ENCODE measurements at regions not wholly inside any gene's neighbourhood (a gene's known extent, or its start where the extent isn't known, plus 50 kb on each side); places are given as distances from the start of the nearest gene placed in this dataset.

GRCh38 chr14:39614297-39614923 is 182.2 kb upstream of the FBXO33 start:
- Histone ChIP-seq H4K20me1 (ENCODE audit: insufficient read depth) (no peaks in the 10 kb centered on the region), H3K9ac (no peak overlapping the region), H3K27me3 (ENCODE audit: insufficient read depth) (no peaks in the 10 kb centered on the region), H3K79me2 (ENCODE audit: insufficient read depth) (no peaks in the 10 kb centered on the region), H3K9me2 (no peaks in the 10 kb centered on the region), H3K4me3 (ENCODE audit: low read depth in 2 of 2, low read length in 1 of 2) (no peak overlapping the region), H3F3A (replicated peaks; ENCODE audit: insufficient read depth) (no peaks in the 10 kb centered on the region), H3K27ac (ENCODE audit: low read depth in 2 of 2, low read length in 1 of 2) (no peak overlapping the region), H2AFZ (ENCODE audit: low read depth) (no peak overlapping the region), H3K4me2 (no peak overlapping the region), H3K9me3 (no peaks in the 10 kb centered on the region), H3K36me3 (replicated peaks in 1 of 2; ENCODE audit: control insufficient read depth in 1 of 2, insufficient read depth in 2 of 2, low read length in 1 of 2) (no peaks in the 10 kb centered on the region), H3K4me1 (ENCODE audit: control insufficient read depth in 1 of 2, insufficient read depth in 2 of 2, low read depth in 1 of 2, low read length in 1 of 2) (no peaks in the 10 kb centered on the region)
- ChIA-PET POLR2A (no interaction called here), CTCF (no interaction called here)
- no peak for TF ChIP-seq TAF1 (IDR thresholded peaks at IDR 0.05; ENCODE audit: borderline replicate concordance, low read depth, low read length)
- TF ChIP-seq EZH2phosphoT487 (IDR thresholded peaks at IDR 0.05; ENCODE audit: borderline replicate concordance, low read depth): no peak
- TF ChIP-seq TCF12 (IDR thresholded peaks at IDR 0.05): no peak
- TF ChIP-seq RAD21 (IDR thresholded peaks at IDR 0.05; ENCODE audit: low read length): no peak
- TF ChIP-seq CTCF (IDR thresholded peaks at IDR 0.05): no peak
- TF ChIP-seq ELF1 (IDR thresholded peaks at IDR 0.05): no peak
- no peak for TF ChIP-seq RFX5 (IDR thresholded peaks at IDR 0.05; ENCODE audit: low read length)
- no peak for TF ChIP-seq RCOR1 (IDR thresholded peaks at IDR 0.05; ENCODE audit: low read length)
- no peak for TF ChIP-seq NRF1 (IDR thresholded peaks at IDR 0.05; ENCODE audit: low read depth, low read length)
- no peak for TF ChIP-seq SMC3 (IDR thresholded peaks at IDR 0.05; ENCODE audit: low read depth, low read length)
- no peak for TF ChIP-seq SIN3A (IDR thresholded peaks at IDR 0.05; ENCODE audit: borderline replicate concordance, low read depth, low read length)
- TF ChIP-seq RXRA (IDR thresholded peaks at IDR 0.05; ENCODE audit: borderline replicate concordance, low read depth): no peak
- TF ChIP-seq EP300 (IDR thresholded peaks at IDR 0.05; ENCODE audit: borderline replicate concordance in 1 of 2, low read depth in 1 of 2, low read length in 1 of 2): no peak
- no peak for TF ChIP-seq MAX (IDR thresholded peaks at IDR 0.05; ENCODE audit: low read depth)
- TF ChIP-seq PBX3 (IDR thresholded peaks at IDR 0.05): no peak
- TF ChIP-seq IRF3 (IDR thresholded peaks at IDR 0.05; ENCODE audit: low read depth, low read length): no peak
- no peak for DNase-seq
- WGBS (ENCODE audit: low lambda C conversion rate): 31% methylated on average over 3 of the region's 3 CpGs
